HG03460 (cell line): ENCODE measurements at regions not wholly inside any gene's neighbourhood (a gene's known extent, or its start where the extent isn't known, plus 50 kb on each side); places are given as distances from the start of the nearest gene placed in this dataset.
"Not testable (repeated sequence)": the region's sequence is repeated elsewhere in the genome, so short reads cannot be mapped to it uniquely, and the experiment has no call there.

Experiments used
- ATAC-seq: cut with Tn5 transposase; IDR thresholded peaks from one replicate; pipeline ENCODE4 v1.9.1; 2021; ENCODE audit not compliant: unreplicated experiment

- ATAC-seq = no peak
Measured at GRCh38 chr7:96921771-96922170, 83.6 kb upstream of the DLX6 start.

- ATAC-seq = not testable (repeated sequence)
Measured at GRCh38 chr7:96923345-96923744, 82.0 kb upstream of the DLX6 start.

DNA sequence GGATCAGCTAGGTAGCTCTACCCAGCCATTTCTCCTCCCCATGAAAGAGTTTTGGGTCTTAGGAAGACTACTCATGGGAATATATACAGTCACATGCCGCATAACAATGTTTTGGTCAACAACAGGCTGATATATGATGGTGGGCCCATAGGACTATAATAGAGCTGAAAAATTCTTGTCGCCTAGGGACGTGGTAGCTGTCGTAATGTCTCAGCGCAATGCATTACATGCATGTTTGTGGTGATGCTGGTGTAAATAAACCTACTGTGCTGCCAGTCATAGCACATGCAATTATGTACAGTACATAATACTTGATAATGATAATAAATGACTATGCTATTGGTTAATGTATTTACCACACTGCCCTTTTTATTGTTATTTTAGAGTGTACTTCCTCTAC, 78.2 kb upstream of the DLX6 start:
- ATAC-seq = no peak

DNA sequence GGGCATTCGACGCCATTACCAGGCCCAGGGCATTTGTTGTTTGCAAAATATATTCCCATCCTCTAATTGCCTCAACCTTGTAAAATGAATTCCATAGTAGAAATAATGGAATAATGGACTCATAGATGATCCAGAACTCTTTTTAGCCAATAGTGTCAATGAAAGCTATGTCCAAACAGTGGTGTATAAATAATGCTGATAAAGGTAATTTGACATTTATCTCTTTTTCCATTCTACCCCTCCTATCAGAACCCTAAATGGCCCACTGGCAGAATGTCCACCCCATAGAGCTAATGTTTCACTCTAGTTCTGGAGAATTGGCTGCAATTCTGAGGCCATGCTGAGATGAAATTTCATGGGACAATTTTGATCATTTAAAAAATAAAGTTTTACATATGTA, 76.4 kb upstream of the DLX6 start:
- ATAC-seq = no peak

GRCh38 chr7:96931891-96932290, 73.5 kb upstream of the DLX6 start:
- ATAC-seq = no peak

DNA sequence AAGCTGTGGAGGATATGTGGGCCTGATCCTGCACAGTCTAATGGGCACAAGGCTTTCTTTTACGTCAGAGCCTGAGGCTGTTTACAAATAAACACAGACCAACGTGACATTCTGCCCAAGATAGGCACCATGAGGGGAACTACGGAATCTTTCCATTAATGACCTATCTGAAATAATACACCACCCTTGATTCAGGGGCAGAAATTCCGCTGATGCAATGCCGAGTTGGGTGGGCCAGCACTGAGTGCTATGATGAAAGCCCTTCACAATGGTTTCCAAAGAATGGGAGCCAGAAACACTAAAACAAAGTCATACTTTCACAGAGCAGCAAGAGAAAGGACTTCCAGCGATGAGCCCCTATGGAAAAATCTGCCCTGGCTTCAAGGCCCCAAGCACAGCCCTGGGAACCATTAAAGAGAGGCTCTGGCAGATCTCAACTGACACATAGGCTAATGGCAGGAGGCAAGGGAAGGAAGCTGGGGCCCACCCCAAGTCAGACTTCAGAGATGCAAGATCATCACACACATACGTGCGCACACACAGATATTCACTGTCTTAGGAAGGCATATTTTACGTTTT, 72.2 kb upstream of the DLX6 start:
- ATAC-seq = no peak

- ATAC-seq = no peak
Measured at GRCh38 chr7:96936621-96937020, 68.7 kb upstream of the DLX6 start.

GRCh38 chr7:96942112-96942511, 63.2 kb upstream of the DLX6 start:
- ATAC-seq = no peak

GRCh38 chr7:96949766-96950165, 55.6 kb upstream of the DLX6 start:
- ATAC-seq = no peak

GRCh38 chr7:96952974-96953391, 52.4 kb upstream of the DLX6 start:
- ATAC-seq = no peak

DNA sequence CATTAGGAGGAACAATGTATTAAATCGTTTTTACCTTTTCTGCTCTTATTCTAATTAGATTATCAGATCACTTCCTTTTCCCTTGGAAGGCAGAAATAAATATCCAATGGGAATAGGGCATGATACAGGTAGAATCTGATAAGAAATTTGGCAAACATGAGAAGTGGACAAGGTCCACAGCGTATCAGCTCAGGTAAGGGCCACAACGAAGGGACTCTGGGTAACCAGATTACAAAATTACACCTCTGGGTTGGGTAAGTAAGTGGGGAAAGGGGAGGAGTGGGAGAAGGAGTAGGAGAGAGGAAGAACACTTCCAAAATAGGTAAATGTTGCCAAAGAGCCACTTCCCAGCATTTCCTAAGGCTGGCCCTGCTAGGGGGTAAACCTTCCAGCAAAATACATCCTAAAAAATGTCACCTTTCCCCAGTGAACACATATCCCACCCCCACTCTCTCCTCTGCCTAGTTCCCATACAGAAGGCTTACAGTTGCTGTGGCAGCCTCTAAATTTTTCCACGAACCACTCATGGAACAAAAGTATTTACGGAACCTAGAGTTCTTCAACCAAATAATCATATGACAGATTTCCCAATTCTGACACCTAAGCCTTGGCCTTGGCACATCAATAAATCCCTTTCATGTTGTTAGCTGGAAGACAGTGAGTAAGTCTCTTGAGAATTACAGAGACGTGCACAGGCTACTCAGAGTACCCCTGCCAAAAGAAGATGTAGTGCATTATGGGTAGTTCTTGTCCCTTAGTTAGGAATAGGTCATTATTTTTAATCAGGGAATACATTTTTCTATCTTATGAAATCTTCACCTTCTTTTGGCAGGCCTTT, 51.5 kb upstream of the DLX6 start:
- ATAC-seq = no peak
